ENCODE measurements at regions not wholly inside any gene's neighbourhood (a gene's known extent, or its start where the extent isn't known, plus 50 kb on each side); places are given as distances from the start of the nearest gene placed in this dataset.

DNA sequence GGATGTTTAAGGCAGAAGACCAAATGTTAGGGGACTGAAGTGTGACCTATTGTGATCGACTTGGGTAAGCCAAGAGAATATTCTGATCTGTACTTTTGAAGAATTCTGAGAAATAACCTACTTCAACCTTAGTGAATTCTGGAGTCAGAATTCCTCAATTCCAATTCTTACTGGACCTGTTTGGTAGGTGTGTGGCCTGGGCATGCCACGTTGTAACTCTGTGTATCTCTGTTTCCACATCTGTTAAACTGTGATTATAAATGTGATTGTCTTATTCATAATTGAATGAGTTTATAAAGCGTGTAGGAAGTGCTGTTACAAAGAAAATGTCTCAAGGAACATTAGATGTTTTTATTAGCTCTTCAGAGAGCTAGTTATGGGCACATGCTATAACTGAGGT, 64.5 kb downstream of the TUSC1 start:
- DNase-seq (ENCODE audit: low read depth, low spot score): no peak

DNA sequence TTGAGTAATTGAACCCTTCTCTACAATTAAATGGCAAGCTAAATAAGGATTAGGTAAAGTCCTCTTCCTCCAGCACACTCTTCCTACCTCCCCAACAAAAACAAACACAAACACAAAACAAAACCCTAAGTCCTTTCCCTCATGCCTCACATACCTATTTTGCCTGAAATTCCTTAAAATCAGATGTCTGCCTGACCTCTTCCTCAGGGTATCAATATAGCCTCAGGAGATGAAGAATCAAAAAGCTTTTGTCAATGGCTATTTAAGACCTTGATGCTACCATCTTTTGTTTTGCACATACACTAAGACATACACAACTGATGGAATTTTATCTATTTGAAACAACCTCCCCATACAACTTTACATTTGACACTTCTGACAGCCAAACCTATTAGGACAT, 75.1 kb downstream of the TUSC1 start:
- DNase-seq (ENCODE audit: low read depth, low spot score): peak; percentile 20

DNA sequence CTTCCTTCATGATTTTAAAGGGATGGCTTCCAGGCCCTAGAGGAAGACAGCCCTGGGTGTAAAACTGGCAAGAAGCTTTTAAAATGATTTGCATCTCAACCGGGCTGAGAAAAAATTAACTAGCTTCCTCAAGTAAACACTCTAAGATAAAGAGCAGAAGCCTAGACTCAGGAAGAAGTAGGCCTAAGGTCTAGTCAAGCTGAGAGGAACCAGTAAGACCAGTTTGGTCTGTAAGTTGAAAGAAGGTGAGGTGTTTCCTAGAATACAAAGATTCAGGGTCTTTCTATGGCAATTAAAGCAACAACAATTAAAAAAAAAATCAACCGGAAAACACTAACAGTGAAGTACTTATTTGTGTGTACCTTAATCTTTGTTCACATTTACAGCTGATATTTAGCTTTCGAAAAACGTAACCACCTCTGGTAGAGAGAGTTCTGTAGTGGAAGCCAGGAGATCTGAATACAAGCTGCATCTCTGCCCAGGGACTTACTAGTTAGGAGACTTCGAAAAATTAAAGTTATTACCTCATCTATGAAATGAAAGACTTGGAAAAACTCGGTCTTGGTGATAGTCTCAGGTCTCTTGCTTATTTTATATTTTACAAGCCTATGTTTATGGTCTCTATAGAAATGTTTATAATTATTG, 75.7 kb downstream of the TUSC1 start:
- peak; percentile 66 for DNase-seq (ENCODE audit: low read depth, low spot score)

DNA sequence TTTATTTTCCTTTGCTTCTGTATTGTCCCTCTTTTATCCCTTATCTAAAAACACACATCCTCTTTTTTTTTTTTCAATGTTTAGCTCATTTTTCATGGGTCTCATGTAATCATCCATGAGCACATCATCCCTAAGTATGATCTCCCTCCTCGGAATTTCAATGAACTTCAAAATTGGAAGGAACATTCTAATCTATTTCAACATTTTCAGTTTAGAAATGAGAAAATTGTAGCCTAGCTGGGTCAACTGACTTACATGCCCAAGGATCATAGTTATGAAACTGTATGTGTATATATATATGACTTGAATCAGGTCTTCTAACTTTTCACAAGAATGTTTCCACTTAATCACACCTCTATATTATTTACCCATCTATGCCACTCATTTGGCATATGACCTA, 77.7 kb downstream of the TUSC1 start:
- DNase-seq (ENCODE audit: low read depth, low spot score): no peak

DNA sequence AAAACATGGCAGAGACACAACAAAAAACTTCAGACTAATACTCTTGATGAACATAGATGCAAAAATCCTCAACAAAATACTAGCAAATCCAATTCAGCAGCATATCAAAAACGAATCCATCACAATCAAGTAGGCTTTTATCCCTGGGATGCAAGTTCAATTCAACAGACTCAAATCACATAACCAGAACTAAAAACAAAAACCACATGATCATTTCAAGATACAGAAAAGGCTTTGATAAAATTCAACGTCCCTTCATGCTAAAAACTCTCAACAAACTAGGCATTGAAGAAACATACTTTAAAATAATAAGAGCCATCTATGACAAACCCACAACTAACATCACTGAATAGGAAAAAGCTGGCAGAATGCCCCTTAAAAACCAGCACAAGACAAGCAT, 93.6 kb downstream of the TUSC1 start:
- DNase-seq (ENCODE audit: low read depth, low spot score): no peak

DNA sequence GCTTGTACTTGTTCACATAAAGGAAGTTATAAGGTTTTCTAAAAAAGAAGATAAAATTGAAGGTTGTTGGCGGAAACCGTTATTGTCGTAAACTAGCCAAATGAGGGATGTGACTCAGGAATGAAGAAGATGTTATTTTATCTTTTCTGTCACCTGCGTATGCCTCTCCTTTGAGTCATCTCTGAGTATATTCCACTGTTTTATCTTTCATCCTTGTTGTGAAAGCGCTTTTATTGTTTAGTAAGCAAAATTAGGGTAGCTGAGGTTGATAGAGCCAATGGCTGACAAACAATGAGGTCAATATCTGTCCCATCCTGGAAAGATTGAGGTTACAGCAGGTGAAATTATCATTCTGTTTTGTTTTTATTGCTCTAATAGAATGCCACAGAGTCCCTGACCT, 105.0 kb downstream of the TUSC1 start:
- no peak for DNase-seq (ENCODE audit: low read depth, low spot score)

DNA sequence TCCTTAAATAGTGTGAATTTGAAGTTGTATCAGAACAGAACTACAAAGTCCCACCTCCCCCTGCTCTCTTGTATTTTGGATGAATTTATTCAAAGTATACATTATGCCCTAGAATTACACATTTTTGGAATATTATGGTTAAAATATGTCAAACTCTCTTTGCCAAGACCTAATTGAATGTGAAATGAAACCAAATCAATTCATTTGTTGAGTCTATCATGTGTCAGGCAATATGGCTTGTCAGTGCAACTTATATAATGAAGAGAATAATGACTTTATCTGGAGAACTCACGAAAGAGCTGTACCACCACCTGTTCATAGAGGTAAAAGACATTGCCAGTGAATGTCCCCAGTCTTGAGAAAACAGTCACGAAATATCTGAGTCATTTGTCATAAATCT, 106.8 kb downstream of the TUSC1 start:
- DNase-seq (ENCODE audit: low read depth, low spot score): no peak

DNA sequence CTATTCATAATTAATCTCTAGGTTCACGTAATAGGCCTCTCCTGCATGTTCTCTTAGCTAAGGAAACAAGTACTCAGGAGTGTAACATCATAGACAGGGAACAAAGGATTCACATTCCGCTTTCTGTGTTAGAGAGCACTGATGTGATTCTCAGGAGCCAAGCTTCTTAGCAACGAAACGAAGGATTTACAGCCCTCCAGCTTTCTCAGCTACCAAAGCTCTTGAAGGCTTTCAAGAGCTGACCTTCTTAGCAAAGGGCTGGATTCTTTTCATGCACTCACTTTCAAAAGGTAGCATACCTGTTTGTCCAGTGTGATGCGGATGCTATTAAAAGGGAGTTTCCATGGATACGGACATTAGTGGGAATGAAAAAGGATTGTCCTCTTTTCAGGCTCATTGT, 107.4 kb downstream of the TUSC1 start:
- peak; percentile 2 for DNase-seq (ENCODE audit: low read depth, low spot score)

DNA sequence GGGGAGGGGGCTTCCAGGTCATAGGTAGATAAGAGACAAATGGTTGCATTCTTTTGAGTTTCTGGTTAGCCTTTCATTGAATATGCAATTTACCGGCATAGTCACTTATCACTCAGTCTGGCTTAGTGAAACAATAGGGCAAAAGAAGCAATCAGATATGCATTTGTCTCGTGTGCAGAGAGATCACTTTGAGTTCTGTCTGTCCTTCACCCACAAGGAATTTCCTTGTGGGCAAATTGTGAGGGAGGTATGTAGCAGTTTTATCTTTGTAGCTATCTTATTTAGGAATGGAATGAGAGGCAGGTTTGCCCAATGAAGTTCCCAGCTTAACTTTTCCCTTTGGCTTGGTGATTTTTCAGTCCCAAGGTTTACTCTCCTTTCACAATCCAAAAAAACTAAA, 116.1 kb downstream of the TUSC1 start:
- peak; percentile 2 for DNase-seq (ENCODE audit: low read depth, low spot score)

DNA sequence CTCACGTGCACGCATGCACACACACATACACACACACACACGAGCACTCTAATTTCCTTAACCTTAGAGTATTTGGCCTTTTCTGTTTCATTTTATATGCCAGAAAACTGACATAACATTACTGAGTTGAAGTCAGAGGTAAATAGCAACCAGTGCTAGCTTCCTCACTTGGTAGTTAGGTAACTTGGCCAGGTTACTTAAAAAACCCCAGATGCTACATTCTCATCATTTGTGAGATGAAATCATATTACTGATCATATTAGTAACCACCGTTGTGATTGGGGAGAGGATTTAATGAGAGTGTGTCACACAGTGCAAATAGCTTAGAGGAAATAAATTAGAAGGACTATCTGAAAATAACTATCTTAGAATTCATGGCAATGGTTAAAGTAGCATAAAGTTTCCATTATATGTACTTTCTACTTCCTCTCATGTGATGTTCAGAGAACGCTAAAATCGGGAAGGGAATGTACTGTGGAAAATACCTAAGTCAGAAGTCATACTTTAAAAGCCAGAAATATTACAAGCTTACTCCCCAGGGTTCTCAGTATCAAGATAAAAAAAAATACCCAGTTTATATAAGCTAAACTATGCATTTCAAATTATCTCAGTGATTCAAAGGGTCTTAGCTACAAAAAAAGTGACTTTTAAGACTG, 120.5 kb downstream of the TUSC1 start:
- DNase-seq (ENCODE audit: low read depth, low spot score): no peak

DNA sequence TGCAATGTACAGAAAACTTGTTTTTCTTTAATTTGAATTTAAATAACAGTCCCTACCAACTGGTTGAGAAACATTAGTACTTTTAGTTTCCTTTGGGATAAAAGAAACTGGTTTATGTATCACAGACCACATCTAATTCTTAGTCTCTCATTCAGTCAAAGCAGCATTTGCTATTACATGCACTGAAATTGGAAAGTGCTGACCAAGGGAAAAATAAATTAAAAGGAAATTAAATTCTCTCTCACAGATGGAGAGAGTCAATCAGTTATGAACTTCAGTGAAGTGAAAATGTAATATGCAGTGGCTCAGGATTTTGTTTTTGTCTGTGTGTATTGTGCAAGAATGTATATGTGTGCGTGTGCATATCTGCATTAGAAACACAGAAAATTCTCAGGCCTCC, 121.7 kb downstream of the TUSC1 start:
- DNase-seq (ENCODE audit: low read depth, low spot score): no peak

DNA sequence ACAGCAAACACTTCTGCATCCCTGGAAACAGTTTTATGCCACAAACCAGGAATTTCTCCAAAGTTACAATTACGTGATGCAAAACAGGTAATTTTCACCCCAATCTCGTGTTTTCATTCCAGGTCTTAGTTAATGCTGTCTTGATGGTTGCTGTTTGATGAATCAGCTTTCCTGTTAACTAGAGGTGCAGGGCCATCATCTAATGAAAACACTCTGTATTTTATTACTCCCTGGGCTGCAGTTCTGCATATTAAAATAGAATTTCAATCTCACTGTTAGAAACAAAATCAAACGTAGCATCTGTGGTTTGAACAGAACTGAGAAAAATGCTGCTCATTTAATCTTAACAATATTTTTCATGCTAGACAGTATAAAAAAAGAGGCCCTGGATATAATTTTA, 129.4 kb downstream of the TUSC1 start:
- DNase-seq (ENCODE audit: low read depth, low spot score): no peak

DNA sequence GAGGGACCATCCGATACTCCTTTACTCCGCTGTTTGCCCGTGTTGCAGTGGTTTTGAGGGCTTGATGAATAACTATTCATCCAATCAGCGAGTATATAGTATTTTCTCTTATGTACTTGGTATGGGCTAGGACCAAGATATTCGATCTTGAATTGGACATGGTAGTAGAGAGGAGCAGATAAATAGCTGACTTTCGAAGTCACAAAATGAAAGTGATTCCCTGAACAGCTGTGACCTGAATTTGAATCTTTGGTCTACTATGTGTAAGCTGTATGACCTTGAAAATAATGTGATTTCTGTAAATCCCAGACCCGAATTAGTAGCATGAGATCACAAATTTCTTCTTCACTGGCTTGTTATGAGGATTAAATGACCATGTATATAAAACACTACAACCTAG, 134.4 kb downstream of the TUSC1 start:
- no peak for DNase-seq (ENCODE audit: low read depth, low spot score)

DNA sequence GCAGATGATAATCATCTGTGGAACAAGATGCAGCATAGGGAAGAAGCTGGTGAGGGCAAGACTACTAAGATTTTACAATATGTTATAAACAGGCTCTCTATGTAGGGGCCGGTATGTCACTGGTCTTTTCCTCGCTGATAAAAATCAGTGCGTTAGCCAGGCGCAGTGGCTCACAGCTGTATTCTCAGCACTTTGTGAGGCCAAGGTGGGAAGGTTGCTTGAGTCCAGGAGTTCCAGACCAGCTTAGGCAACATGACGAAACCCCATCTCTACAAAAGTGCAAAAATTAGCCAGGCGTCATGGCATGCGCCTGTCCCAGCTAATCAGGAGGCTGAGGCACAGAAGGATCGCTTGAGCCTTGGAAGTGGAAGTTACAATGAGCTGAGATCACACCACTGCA, 135.9 kb downstream of the TUSC1 start:
- no peak for DNase-seq (ENCODE audit: low read depth, low spot score)

DNA sequence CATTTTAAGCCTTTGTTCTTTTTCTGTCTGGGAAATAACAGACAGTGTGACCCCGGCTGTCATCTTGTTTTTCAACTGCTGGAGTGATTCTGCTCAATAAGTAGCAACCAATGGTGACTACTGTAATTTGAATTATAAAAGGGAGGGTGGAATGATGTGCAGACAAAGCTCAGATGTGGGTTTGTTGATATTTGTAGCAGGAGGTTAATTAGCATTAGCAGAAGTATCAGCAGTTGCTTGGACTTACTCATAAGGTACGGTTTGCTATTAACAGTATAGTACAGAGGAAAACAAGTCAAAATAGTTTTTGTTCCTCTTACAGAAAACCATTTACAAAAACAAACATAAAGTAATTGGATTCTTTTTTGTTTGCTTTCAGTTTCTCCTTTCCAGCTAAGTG, 140.4 kb downstream of the TUSC1 start:
- DNase-seq (ENCODE audit: low read depth, low spot score): no peak

DNA sequence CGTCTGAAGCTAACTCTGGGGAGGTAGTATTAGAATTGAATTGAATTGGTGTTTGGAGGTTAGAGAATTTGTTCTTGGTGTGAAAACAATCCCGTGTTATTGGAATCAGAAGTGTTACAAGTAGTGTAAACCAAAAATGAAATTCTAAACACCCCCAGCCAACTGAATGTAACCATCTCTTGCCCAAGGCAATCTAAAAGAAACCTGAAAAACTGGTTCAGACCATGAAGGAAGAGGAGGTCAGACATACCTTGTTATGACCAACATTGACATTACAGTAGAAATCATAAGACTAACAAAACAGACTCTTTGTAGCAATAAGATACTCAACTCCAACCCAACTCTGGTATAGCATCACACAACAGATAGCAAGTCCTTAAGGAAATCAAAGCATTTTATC, 159.0 kb downstream of the TUSC1 start:
- peak; percentile 21 for DNase-seq (ENCODE audit: low read depth, low spot score)

DNA sequence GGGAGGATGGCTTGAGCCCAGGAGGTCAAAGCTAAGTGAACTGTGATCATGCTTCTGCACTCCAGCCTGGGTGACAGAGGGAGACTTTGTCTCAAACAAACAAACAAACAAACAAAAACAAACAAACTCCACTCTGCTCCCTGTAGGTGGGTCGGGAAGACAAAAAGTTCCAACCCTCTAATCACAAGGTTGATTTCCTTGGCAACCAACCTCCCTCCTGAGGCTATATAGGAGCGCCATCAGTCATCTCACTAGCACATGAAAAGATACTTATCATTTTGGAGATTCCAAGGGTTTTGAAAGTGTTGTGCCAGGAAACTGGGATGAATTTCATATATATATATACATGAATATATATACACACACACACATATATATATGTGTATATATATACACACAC, 160.5 kb downstream of the TUSC1 start:
- DNase-seq (ENCODE audit: low read depth, low spot score): no peak

DNA sequence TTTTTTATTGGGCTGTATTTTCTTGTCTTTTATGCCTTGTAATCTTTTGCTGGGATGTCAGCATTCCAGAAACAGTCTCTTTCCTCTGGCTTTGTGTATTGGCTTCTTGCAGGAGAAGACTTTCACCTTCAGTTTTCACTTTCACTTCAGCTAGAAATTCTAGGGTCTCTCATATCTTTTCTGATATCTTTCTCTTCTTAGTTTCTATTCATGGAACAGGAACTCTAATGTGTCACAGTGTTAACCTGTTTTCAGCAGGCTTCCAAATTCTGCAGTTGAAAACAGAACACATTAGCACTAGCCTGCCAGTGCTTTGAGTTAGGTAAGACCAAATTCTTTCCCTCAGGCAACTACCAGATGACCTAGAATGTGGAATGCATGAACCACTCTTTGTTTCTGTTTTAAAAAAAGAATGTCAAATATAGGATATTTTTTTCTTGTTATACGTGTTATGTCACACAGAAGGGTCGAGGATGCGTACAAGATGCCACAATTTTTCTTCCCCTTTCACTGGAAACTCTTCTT, 164.7 kb downstream of the TUSC1 start:
- DNase-seq (ENCODE audit: low read depth, low spot score): peak; percentile 32

DNA sequence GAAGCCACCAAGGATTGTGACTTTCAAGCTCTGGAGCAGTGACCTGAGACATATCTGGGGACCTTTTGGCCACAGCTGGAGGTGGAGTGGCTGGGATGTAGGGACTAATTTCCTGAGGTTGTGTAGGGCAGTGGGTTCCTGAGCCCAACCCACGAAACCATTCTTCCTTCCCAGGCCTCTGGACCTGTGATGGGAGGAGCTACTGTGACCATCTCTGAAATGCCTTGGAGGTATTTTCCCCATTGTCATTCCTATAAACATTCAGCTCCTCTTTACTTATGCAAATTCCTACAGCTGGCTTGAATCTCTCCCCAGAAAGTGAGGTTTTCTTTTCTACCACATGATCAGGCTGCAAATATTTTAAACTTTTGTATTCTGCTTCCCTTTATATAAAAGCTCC, 172.6 kb downstream of the TUSC1 start:
- no peak for DNase-seq (ENCODE audit: low read depth, low spot score)

DNA sequence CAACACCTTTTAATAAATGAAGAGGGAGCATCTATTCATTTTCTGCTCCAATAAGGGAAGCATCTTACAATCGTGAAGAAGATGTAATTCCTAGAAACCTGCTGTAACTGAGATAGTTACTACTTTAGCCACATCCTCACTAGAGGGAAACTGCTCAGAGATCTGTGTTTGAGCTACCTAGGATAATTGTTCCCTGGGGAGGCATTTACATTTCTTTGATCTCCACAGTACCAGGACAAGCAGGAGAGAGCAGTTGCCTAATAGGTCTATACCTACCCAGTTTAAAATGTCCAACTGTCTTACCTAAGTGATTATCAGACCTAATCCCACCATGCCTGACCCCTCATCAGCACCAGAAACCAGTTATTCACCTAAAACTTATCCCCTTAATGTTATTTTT, 196.9 kb downstream of the TUSC1 start:
- DNase-seq (ENCODE audit: low read depth, low spot score): peak; percentile 24

DNA sequence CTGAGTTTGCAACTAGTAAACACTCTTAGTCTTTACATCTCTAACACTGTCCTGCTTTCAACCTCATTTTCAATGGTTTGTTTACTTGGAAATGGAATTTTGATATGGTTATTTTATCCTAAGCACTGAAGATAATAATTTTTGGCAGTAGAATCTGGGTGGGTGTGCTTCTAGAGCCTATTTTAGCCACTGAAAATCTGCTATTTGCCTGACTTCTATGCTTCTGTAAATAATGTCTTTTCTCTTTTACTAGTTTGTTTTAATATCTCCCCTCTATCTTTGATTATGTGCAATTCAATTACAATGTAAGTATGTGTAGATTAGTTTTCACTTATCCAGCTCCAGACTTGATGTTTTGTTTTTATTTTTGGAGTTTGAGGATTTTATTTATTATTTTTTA, 197.5 kb downstream of the TUSC1 start:
- DNase-seq (ENCODE audit: low read depth, low spot score): no peak

DNA sequence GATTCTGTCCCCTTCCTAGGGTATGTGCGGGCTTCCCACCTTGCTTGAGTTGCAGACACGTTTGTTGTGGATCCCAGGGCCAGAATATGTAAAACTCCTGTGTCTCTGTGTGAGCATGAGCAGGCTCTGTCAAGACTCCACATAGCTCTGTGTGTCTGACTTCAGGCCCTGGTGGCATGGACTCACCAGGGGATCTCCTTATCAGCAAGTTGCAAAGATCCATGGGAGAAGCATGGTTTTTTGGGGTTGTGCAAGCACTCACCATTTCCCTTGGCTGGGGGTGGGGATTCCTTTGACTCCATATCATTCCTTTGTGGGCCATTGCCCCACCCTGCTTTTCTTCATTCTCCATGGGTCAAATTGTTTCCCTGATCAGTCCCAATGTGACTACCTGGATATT, 205.6 kb downstream of the TUSC1 start:
- DNase-seq (ENCODE audit: low read depth, low spot score): peak; percentile 1

DNA sequence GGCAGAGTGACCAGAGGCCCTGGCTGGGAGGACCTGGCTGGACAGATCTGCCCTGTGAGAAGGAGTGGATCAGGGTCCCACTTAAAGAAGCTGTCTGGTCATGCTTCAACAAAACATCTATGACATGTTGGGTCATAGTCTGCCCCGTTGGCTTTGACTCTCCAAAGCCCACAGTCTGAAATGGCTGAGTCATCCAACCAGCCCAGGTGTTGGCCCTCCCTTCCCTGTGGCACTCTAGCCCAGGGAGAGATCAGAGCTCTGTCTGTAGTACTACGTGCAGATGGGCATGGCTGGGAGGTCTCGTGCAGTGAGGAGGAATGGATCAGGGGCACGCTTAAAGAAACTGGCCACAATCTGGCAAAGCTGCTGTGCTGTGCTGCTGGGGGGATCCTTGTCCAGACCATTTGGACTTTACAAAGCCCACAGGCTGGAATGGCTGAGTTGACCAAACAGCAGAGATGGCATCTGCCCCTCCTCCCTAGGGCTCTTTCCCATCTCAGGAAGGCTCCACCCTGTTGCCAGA, 206.1 kb downstream of the TUSC1 start:
- DNase-seq (ENCODE audit: low read depth, low spot score): no peak
